8988T (cell line): ENCODE measurements at regions not wholly inside any gene's neighbourhood (a gene's known extent, or its start where the extent isn't known, plus 50 kb on each side); places are given as distances from the start of the nearest gene placed in this dataset.
"Not testable (repeated sequence)": the region's sequence is repeated elsewhere in the genome, so short reads cannot be mapped to it uniquely, and the experiment has no call there.

Experiments used
- DNase-seq: peaks from one replicate; pipeline ENCODE4 v3.0.0; 2011

DNA sequence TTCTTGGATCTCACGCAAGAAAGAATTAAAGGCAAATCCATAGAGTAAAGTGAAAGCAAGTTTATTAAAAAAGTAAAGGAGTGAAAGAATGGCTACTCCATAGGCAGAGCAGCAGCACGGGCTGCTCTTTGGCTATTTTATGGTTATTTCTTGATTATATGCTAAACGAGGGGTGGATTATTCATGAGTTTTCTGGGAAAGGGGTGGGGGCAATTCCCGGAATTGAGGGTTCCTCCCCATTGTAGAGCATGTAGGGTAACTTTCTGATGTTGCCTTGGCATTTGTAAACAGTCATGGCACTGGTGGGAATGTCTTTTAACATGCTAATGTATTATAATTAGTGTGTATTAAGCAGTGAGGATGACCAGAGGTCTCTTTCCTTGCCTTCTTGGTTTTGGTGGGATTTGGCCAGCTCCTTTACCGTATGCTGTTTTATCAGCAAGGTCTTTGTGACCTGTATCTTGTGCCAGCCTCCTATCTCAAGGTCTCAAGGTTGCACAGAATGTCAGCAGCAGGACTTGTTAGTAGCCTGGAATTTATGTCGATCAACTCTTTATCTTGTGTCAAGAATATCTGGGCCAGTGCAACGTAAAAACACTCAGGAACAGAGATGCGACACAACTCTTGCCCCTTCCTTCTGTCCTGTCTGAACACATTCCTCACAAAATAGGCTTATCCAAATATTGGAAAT, 931.4 kb downstream of the QKI start:
- no peak for DNase-seq

DNA sequence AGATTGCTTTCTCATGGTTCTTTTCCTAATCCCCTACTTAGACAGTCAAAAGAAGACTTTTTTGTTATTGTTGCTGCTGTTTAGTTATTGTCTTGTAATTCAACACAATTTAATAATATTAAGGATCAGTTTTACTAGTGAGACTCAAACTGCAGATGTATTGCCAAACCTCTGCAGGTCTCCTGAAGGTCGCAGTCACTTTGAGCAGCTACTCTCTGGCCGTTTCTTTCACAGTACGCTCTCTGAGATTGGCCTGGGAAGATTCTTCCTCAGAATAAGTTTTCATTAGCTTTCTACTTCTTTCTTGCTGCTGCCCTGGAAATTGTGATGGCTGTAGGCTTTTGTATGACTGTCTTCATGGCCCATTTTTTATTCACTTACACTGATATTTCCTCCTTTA, 930.8 kb downstream of the QKI start:
- no peak for DNase-seq

DNA sequence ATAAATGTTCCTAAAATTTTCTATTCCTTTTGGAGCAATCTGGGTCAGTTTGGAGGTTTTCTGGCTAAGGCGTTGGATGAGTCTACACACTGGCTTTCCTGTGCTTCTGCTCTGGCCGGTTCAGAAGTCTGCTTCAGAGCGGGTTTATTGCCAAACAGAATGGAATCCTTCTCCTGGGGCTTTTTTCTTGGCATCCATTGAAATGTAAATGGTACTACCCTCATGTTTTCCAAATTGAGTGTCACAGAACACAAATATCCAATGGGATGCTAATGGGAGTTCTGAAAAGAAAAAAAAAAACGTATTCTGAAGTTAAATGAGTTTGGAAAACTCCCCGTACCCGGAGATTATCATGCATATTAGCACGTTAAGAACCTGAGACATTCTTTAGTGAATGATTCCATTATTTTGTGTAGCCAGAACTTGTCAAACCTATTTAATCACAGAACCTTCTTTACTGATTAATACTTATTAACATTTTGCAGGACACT, 930.3 kb downstream of the QKI start:
- no peak for DNase-seq

DNA sequence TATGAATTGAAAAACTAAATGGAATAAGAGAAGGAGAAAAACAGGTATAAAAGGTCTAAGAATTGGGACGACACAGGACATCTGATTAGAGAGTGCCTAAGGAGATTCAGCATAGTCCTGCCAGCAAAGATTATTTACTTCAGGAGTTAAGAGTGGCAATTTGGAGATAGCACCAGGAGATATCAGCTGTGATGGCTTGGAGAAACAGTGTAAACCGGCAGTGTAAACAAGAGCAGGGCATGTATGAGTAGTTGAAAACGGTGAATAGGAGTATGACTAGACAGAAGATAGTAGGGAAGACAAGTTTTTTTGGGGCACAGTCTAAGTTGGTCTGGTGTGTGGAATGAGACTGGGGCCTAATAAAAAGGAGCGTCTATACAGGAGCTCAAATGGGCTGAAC, 924.9 kb downstream of the QKI start:
- not testable (repeated sequence) for DNase-seq

DNA sequence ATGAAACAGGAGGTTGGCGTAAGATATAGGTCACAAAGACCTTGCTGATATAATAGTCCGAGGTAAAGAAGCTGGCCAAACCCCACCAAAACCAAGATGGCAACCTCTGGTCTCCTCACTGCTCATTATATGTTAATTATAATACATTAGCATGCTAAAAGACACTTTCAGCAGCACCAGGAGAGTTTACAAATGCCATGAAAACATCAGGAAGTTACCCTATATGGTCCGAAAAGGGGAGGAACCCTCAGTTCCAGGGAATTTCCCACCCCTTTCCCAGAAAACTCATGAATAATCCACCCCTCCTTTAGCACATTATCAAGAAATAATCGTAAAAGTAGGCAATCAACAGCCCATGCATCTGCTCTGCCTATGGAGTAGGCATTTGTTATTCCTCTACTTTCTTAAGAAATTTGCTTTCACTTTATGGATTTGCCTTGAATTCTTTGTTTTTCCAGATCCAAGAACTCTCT, 923.4 kb downstream of the QKI start:
- no peak for DNase-seq

DNA sequence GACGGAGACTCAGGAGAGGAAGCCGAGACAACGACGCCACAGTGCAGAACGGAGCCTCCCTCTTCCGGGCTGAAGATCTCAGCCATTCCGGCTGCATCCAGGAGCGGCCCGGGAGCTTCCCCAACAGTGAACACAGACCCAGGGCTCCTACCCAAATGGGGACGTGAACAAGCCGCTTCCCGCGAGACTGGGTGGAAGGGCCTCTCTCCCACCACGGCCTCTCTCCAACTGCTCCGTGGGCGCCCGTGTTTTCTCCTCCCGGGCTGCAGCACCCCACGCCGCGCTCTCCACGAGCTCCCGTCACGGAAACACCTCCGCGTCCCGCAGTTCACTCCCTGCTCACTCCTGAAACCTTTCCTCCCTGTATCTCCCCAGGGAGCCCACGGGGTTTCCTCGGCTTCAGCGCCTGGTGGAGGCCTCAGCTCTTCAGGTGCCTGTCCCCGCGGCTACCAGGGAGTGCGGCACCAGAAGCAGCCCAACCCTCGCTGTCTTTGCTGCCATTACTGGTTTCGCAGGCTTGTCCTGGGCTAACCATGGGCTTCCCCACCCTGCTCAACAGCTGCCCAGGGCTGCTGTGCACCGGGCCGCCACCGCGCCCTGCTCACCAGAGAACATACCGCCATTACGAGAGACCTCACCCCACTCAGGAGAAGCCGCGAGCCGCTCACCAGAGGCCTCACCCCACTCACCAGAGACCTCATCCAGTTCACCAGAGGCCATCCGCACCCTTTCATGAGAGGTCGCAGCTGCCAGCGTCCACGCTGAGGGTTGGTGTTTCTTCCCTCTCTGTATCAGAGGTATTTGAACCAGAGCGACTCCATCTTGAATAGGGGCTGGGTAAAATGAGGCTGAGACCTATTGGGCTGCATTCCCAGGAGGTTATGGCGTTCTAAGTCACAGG, 922.8 kb downstream of the QKI start:
- no peak for DNase-seq

DNA sequence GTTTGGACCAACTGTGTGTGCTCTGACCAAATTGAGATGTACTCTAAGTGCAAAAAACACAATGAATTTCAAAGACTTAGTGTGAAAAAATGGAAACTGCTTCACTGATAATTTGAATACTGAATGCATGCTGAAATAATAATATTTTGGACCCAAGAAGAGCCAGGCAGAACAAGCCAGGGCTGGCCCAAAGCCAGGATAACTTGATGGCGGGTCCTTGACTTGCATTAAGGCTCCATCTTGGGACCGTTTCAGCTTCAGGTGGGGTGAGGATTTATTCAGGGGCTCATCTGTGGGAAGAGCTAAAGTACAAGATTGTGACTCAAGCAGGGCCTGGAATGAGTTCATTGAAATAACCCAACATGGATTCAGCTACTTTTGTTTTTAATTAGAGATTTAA, 921.9 kb downstream of the QKI start:
- no peak for DNase-seq

DNA sequence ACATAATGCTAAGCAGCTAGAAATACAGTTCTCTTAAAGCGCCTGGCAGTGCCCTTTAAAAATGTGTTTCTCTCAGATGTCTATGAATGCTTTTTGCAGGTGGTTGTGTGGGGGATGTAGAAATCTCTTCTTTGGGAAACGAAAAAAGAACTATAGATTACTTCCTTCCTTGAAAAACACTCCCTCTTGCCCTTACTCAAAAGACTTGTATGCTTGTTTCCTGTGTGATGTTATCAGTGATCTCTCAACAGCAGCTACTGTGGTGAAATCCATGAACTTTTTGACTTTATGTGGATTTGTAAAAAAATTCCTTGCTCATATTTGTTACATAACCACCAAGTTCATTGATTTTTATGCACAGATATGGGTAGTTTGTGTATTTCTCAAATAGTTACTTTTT, 916.5 kb downstream of the QKI start:
- no peak for DNase-seq

DNA sequence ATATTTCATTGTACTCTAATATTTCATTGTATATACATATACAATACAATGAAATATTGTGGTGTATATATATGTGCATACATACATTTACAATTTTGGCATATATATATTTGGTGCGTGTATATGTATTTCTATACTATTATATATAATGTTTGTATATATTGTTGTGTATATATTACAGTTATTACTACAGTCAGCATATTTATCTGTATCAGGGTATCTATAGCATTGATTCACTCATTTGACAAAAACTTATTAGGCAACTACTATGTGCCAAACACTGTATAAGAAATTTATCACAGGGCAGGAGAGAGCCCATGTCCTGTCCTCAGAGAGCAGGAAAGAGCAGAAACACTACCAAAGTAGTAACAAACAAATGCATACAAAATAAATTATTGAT, 910.6 kb downstream of the QKI start:
- DNase-seq = no peak

DNA sequence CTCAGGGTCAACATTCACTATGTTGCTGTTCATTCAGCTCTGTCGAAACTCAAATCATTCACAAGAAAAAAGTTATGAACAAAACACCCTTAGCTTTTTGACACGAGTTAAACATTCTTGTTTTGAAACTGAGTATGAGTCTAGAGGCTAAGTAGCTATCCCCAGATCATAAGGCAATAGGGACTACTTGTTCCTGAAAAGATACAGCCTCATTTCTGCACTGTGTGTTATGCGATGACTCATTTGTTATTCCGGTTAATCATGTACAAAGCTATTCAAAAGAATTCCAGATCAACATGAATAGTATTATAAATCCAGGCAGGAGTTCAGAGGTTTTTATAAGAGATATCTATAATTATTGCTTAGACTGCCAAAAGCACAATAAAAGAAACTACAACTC, 908.0 kb downstream of the QKI start:
- DNase-seq = no peak

DNA sequence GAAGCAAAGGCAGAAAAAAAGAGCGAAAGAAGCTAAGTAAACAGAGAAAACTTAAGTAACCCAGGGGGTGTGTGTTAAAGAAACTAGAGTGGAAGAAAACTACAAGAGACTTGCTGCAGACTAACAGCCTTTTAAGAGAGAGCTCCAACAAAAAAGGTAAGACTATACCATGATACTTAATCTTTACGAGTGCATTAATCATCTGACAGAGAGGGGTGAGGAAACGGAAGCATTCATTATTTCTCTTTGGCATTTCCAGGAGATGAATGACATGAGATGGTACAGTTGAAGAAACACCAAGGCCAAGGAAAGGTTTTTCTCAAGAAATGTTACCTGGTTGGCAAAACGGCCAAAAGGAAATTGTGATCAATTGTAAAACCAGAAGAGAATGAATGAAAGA, 906.8 kb downstream of the QKI start:
- no peak for DNase-seq

DNA sequence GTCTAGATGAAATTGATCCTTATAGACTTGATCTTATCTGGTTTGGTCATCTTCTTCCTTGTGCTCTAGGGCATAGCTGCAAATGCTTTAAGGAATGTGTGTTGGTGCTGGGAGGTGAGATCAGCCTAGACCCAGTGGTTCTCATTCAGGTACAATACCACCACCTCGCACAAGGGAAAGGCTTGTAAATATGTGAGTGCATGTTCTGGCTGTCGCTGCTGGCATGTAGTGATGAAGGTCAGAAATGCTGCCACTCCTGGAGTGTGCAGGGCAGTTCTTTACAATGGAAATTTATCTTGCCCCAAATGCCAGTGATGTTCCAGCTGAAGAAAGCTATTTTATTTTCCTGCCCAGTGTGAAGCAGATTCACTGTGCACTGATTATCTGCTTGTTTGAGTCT, 900.9 kb downstream of the QKI start:
- no peak for DNase-seq

DNA sequence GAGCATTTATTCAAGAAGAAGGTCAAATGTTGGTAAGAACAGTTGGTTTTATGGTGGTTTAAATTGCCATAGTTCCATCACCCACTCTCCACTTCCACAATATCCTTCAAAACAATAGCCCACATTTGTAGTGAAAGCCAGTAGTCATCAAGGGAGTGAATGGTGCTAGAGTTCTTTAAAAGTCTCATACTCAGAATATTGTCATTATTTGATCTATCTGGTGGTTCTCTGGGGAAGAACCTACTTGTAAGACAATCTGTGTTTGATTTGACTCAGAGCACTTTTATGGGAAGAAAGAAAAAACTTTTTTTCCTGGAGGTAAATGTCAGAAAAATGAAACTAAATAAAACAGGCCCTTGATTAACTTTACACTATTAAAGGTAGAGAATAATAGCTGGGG, 893.8 kb downstream of the QKI start:
- no peak for DNase-seq

DNA sequence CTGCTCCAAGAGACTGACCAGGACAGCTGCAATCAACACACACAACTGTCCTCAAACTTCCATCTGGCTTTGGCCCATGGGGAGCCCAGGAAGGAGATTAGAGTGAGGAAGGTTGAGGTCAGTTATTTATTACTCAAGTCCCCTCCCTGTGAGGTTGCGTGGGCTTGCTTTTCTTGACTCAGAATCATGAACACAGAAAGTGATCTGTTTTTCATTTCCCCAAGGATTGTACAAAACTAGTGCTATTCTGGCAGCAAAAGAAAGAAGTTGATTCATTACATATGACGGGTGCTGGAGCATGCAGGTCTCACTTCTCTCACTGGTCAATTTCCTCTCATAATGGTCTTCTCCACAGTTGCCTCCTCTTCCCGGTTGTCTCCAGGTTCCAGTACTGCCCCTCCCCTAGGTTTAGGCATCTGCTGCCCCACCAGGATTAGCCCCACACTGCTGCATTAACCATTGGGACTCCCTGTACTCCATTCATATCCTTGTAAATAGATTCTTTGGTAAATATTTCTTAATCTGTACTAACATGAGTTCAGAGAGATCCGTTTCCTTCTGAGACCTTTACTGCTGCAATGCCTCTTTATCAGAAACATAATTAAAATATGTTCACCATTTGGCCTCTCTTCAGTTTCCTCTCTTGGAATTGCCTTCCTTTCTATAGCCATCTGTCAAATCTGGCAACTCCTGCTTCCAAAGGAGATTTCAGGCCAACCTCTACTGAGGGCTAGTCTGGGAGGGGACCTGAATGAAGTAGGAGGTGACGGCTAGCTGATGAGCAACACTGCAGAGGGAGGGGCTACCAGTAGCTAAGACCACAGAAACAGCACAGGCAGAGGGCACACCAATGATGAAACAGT, 888.8 kb downstream of the QKI start:
- no peak for DNase-seq

DNA sequence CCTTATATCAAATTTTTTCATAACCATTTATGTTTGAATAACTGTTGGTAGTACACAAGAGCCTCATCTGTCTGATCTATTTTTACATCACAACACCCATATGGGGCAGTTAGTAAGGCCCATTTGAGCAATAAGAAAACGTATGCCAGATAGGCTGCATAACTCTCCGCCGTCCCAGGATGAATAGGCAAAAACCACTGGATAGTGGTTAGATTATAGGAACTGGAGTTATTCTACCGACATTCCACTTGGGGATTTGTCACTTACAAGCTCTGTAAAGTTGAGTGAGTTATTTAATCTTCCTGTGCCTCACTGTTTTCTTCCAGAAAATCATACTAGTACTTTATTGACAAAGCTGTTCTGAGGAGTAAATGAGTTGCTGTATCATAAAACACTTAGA, 881.9 kb downstream of the QKI start:
- no peak for DNase-seq

DNA sequence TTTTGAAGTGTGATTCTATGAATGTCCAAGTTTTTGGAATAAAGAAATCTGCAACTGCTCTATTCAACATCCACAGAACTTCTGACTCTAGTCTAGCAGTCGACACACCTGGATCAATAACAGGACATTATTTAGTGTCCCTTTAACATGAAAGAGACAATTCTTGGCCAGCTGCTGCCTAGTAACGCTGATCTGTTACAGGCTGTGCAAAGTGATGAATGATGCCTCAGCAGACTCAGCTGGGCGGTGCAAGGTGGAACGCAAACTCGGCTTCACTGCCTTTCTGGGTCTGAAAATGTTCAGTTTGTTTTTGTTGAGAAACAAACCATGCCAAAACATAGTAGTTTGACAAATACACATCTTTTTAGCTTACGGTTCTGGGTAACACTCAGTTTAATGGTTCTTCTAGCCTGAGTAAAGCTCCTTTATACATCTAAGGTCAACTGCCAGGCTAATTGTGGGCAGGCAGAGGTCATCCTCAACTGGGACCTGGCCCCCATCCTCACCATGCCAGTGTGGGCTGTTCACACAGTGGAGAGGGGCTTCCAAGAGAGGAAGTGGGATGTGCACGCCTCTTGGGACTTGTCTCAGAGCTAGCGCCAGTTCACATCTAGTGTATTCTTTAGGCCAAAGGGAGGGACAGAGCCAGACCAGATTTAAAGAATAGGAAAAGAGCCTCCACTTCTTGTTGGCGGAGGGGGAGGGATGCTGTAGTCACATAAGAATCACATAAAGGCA, 879.7 kb downstream of the QKI start:
- DNase-seq = no peak

DNA sequence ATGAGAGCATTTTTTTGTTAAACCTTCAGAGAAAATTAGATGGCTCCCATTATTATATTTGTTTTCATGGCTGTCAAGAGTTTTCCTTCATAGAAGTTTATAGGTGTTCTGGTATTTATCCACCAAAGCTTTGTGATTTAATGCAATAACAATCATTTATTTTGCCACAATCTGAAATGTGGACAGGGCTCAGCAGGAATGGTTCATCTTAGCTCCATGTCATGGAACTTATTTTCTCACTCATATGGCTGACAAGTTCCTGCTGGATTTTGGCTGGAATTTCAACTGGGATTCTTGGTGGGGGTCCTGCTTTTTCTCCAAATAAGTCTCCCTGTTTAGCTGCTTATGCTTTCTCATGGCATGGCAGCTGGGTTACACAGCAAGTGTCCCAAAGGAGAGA, 876.7 kb downstream of the QKI start:
- DNase-seq = no peak

DNA sequence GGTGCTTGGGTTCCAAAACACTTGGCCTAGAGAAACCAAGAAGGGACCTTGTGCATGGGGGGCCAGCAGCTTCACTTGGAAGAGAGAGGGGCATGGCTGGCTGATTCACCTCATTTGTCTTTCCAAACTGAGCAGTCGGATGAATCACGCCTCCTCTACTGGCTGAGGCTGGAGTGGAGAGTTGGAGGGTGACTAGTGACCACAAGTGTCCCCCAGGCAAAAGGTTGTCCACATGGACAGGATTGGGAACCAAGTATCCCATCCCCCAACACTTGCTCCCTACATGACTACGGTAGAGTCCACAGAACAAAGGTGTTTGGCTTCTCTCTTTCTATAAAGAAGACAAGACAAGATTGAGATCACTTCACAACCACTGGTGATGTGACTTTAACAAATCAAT, 875.6 kb downstream of the QKI start:
- DNase-seq = no peak

DNA sequence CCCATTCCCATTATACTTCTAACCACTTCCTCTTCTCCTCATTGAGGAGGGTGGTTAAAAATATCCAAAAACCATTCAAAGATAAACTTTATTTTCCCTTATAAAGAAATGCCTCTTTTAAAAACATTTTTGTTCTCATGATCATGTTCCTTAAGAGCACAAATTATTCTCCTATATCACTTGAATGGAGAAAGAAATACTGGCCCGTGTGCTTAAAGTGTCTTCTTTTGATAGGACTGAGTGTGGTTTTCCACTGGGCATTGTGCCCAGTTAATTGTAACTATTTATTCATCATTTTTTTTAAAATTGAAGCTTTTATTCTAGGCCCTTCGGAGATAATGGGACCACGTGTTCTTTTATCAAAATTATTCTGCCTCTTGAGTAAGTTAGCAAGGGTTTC, 871.5 kb downstream of the QKI start:
- DNase-seq = no peak

DNA sequence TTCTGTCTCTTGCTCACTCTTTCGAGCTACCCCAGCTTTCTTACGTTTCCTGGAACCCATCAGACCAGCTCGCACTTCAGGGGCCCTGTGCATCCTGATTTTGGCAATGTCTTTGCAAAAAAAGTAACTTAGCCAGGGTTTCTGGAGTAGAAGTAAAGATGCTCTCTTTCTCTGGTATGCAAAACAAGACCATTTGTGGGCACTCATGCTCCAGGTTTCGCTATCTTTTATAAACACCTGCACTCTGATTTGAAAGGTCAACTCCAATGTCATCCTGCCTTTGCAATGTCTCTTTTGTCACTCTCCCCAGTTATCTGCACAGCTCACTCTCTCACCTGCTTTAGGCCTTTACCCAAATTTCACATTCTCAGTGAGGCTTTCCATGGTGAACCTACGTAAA, 869.1 kb downstream of the QKI start:
- DNase-seq = no peak

DNA sequence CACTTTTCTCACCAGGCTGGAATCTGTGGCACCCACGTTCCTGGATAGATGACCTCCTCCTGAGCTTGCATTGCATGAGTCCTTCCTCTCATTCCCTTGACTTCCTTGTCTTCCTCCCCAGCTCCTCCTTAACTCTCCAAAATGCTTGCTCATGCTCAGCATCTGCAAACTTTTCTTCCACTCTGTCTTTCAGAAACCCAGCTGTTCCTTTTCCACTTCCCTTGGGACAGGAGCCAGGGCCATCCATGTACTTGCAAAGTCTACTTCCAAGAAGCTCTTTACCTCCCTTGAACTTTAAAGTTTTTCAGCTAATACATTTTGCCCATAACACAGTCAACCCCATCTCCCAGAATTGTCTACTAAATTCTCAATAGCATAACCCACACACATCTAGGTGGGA, 861.7 kb downstream of the QKI start:
- no peak for DNase-seq

DNA sequence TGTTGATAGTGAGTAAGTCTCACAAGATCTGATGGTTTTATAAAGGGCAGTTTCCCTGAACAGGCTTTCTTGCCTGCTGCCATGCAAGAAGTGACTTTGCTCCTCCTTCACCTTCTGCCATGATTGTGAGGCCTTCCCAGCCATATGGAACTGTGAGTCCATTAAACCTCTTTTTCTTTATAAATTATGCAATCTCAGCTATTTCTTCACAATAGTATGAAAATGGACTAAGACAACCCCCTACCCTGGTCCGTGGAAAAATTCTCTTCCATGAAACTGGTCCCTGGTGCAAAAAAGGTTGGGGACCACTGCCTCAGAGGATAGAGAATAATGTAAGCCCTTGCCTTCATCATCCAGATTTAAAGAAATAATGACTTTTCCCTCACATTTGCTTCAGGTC, 861.3 kb downstream of the QKI start:
- no peak for DNase-seq

DNA sequence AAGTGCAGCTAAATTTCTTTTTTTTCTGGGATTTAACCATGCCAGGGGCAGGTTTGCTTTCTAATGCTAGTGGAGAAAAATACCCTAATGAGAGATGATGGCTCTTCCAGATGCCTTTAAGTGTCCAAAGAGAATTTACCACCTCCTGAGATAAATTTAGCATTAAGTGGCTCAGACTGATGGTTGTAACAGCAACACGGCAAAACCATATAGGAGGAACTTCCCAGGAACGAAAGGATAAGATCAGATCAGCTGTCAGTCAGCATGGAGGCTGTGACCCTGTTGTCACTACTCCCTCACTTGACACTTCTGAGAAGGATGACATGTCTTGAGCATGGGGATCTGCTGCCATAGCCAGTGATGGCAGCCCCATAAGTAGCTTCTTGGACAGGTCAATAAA, 860.0 kb downstream of the QKI start:
- DNase-seq = no peak
